ENCODE measurements at regions not wholly inside any gene's neighbourhood (a gene's known extent, or its start where the extent isn't known, plus 50 kb on each side); places are given as distances from the start of the nearest gene placed in this dataset.

- TF ChIP-seq CTCF (conservative IDR thresholded peaks at IDR 0.05; ENCODE audit: low read depth, low read length) (no peak), EZH2phosphoT487 (IDR thresholded peaks at IDR 0.05; ENCODE audit: borderline replicate concordance, low read length) (no peak), EZH2 (IDR thresholded peaks at IDR 0.05; ENCODE audit: low read length, unreplicated experiment) (no peak)
These were observed 325.0 kb downstream of the OTOL1 start for GRCh38 chr3:161821591-161821990.
